ENCODE measurements at regions not wholly inside any gene's neighbourhood (a gene's known extent, or its start where the extent isn't known, plus 50 kb on each side); places are given as distances from the start of the nearest gene placed in this dataset.
A peak's percentile ranks its signal among the peaks of the same experiment; 100 is the strongest.
"Not testable (repeated sequence)": the region's sequence is repeated elsewhere in the genome, so short reads cannot be mapped to it uniquely, and the experiment has no call there.

DNA sequence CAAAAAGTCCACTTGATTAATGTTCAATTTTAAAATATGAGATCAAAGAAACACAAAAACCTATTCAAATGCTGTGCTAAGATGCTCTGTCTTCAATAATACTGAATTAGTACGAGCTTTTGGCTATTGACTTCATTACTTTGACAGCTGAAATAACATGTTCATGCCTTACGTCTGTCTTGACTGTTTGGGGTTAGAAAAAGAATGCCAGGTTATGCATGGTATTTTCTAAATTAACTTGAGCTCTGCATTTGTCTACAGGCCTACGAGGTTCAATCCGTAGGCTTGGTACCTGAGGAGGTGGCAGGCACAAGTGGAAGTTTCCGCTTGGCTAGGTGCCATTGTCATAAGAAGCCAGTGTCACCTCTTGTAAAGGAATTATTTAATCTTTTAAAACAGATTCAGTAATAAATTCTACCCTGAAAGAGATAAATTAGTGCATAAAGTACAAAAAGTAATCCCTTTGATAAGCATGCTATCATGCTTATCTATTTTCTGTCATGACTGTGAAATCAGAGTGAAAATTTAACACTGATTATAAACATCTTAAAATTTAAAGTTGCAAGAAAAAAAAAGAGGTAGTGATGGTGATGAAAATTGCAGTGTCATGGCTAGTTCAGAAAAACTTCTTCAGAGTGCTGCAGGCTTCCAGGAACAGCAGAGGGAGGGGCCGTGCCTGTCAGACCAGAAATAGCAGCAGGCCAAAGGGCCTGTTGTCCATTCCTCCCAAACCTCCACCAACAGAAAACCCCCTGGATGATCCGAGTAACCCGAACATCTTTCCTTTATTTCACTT, 115.7 kb downstream of the ARRDC4 start:
- no peaks in the 10 kb centered on the region for H3K9me3 ChIP-seq
- H3K36me3 ChIP-seq: no peaks in the 10 kb centered on the region
- peak overlapping the region in 2 of 4 donors; percentile 35 to 37 for H3K27ac ChIP-seq
- H3K4me1 ChIP-seq: peaks cover 0 to 11% (median 0%) of the 10 kb centered on the region in 4 donors
- no peaks in the 10 kb centered on the region for H3K27me3 ChIP-seq
- no peak for DNase-seq
- TF ChIP-seq, protein P1, sequence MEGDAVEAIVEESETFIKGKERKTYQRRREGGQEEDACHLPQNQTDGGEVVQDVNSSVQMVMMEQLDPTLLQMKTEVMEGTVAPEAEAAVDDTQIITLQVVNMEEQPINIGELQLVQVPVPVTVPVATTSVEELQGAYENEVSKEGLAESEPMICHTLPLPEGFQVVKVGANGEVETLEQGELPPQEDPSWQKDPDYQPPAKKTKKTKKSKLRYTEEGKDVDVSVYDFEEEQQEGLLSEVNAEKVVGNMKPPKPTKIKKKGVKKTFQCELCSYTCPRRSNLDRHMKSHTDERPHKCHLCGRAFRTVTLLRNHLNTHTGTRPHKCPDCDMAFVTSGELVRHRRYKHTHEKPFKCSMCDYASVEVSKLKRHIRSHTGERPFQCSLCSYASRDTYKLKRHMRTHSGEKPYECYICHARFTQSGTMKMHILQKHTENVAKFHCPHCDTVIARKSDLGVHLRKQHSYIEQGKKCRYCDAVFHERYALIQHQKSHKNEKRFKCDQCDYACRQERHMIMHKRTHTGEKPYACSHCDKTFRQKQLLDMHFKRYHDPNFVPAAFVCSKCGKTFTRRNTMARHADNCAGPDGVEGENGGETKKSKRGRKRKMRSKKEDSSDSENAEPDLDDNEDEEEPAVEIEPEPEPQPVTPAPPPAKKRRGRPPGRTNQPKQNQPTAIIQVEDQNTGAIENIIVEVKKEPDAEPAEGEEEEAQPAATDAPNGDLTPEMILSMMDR (IDR thresholded peaks at IDR 0.05): no peak
- no peak for TF ChIP-seq POLR2A (IDR thresholded peaks at IDR 0.05)
- H3K4me3 ChIP-seq: no peak overlapping the region

DNA sequence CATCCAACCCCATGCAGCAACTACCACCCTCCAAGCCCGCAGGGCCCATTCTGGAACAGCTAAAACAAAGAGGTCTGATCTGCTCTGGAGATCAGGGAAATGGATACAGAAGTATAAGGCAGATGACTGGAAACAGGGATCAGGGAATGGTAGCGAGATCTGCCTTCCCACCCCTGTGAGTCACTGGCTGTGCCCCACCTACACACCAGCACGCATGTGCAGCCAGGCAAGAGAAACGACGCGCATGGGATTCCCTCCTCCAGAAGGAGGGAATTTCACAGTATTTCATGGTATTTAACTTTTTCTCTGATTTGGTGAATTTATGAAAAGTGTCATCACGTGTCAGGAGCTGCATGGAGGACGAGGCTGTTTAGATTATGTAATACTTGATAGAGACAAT, 116.7 kb downstream of the ARRDC4 start:
- Histone ChIP-seq H3K36me3 (no peaks in the 10 kb centered on the region), H3K27me3 (no peaks in the 10 kb centered on the region), H3K4me3 (no peak overlapping the region), H3K4me1 (peaks cover 0 to 11% (median 0%) of the 10 kb centered on the region in 4 donors), H3K27ac (peak overlapping the region in 2 of 4 donors; percentile 35 to 37), H3K9me3 (no peaks in the 10 kb centered on the region)
- no peak for DNase-seq
- no peak for TF ChIP-seq POLR2A (IDR thresholded peaks at IDR 0.05)
- TF ChIP-seq, protein P1 (IDR thresholded peaks at IDR 0.05): no peak

DNA sequence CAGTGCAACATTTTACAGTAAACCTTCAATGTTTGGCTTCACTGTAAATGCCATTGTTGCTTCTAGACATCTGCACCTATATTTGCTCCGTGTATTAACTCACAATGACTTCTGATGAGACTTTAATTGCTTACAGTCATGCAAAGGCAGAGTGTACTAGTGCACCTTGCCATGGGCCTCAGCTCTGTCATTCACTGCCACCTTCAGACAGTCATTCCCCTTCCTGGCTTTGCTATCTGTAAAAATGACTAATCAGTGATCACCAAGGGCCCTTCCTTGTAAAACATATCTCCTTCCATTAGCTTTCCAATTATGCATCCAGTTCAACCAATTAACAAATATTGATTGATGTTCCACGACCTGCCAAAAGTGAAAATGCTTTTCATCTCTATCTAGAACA, 120.3 kb downstream of the ARRDC4 start:
- Histone ChIP-seq H3K4me1 (peaks cover 0 to 11% (median 0%) of the 10 kb centered on the region in 4 donors), H3K9me3 (no peaks in the 10 kb centered on the region), H3K27me3 (no peaks in the 10 kb centered on the region), H3K4me3 (no peak overlapping the region), H3K36me3 (no peaks in the 10 kb centered on the region), H3K27ac (no peak overlapping the region)
- no peak for TF ChIP-seq POLR2A (IDR thresholded peaks at IDR 0.05)
- TF ChIP-seq, protein P1 (IDR thresholded peaks at IDR 0.05): peak in 2 of 6 experiments; percentile 28 to 38
- no peak for DNase-seq

DNA sequence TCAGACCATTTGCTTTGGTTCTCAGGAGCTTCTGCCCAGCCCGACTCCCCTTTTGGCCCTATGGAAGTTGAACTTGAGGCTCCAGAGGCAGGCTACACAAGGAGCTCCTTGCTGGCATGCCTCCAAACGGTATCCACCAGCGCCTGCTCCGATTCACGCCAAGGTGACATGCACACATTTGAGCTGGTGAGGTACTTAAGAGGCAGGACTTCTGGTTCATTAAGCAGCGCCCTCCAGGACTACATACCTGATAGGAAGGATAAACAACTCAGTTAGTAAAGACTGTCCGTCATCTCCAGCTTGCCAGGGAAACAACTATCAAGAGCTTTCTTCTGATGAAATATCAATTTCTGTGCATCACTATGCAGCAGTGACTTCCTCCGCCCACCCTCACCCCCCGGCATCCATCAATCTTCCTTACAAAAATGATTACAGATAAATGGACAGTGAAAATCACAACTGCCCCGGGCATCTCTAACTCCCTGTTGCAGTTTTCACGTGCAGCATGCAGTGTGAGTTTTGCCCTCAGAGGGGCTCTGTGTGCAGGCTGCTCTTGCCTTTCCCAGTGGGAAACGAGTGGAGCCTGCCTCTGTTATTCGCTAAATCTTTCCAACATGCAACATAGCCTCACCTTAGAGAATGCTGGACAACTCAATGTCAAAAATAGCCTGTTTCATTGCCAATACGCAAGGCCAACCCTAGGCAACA, 122.9 kb downstream of the ARRDC4 start:
- no peak overlapping the region for H3K4me3 ChIP-seq
- no peaks in the 10 kb centered on the region for H3K9me3 ChIP-seq
- TF ChIP-seq, protein P1 (IDR thresholded peaks at IDR 0.05): no peak
- no peak for TF ChIP-seq POLR2A (IDR thresholded peaks at IDR 0.05)
- DNase-seq: no peak
- no peaks in the 10 kb centered on the region for H3K4me1 ChIP-seq
- no peaks in the 10 kb centered on the region for H3K27me3 ChIP-seq
- H3K27ac ChIP-seq: no peak overlapping the region
- no peaks in the 10 kb centered on the region for H3K36me3 ChIP-seq

DNA sequence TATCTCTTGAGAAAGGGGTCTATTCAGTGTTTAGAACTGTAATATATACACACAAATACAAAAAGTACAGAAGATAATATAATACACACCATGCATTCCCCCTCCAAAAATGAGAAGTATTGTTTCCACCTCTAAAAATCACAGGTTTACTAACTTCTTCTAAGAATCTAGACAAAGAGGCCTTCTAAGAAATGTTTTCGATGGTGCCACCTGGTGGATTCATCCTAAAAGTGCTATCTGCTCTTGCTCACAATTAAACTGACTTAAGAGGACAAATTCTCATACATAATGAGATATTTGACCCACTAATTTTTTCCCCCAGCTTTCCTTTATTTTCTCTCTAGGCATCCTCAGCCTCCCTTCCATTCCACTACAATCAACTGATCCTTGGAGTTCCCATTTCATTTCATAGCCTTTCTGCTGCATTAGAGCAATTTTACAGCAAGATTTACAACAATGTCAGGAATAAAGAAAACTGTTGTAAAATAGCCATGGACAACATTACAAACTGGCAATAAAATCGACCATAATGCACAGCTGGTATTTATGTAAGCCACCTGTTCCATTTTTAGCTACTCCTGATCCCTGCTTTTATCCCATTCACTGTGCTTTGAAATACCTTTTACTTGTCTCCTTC, 124.6 kb downstream of the ARRDC4 start:
- Histone ChIP-seq H3K36me3 (no peaks in the 10 kb centered on the region), H3K4me1 (no peaks in the 10 kb centered on the region), H3K4me3 (no peak overlapping the region), H3K9me3 (no peaks in the 10 kb centered on the region), H3K27ac (no peak overlapping the region), H3K27me3 (no peaks in the 10 kb centered on the region)
- TF ChIP-seq, protein P1 (IDR thresholded peaks at IDR 0.05): peak in 5 of 6 experiments; percentile 30 to 82 (median 79)
- TF ChIP-seq POLR2A (IDR thresholded peaks at IDR 0.05): no peak
- peak in 1 of 3 donors; percentile 78 for DNase-seq

DNA sequence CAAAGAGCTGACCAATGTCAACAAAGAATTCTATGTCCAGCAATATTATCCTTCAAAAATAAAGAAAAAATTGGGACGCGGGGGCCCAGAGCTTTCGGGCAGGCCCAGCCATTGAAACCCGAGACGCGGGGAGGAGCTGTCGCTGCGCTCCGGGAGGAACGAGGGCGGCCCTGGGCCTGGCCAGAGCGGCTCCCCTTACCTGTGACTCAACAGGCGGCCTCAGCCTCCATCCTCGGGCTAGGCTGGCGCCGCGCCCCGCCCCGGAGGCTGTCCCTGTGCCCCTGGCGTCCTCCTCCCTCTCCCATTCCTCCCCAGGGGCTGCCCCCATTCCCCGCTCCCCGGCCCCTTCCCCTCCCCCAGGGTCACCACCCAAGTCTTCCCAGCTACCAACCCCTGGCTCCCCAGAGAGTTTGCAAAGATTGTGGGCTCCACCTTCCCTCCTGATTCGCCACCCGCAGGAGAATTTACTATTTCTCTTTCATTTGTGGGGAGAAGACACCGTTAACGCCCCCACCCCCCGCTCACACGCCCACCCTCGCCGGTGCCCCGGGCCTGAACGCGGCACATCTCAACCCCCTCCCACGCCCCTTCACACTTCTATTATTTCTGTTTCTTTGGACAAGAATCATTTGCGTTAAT, 127.9 kb downstream of the ARRDC4 start:
- not testable (repeated sequence) for H3K27me3 ChIP-seq, H3K9me3 ChIP-seq, DNase-seq, H3K4me1 ChIP-seq, H3K27ac ChIP-seq, H3K36me3 ChIP-seq, H3K4me3 ChIP-seq

DNA sequence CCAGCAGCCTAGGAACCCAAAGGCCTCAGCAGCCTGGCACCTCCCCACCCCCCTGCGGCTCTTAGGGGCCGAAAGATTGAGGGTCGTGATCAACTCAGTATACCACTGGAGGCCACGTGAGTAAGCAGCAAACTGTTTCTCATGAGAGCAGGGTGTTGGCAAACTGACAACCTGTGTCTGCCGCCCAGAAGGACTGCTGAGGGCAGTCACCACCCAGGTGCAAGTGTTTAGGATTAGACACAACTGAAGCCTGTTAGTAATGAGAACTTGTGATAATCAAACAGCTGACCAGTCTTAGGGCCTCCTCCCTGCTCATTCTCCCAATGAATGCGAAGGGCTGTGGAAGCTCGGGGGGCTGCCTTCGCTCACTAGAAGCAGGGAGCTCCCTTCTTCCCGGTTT, 128.8 kb downstream of the ARRDC4 start:
- not testable (repeated sequence) for H3K27ac ChIP-seq, H3K9me3 ChIP-seq, H3K36me3 ChIP-seq, H3K27me3 ChIP-seq, H3K4me3 ChIP-seq, H3K4me1 ChIP-seq, DNase-seq

DNA sequence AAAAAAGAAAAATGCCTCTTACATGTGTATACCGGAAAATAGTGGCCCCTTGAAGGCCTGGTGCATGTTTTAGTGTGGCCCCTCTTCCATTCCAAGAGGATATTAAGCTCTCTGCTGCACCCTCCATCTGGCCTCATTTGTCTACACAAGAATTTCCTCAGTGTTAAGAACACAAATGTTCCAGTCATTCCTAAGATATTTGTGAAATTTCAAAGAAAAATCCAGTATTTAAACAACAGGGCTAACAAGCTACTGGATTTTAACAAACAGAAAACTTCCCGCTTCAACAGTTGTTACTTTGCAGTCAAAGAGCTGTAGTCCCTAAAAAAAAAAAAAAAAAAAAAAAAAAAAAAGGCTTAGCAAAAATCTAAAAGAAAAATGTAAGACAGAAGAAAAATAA, 137.5 kb downstream of the ARRDC4 start:
- not testable (repeated sequence) for H3K36me3 ChIP-seq, H3K4me1 ChIP-seq, H3K9me3 ChIP-seq, H3K27me3 ChIP-seq, DNase-seq, H3K4me3 ChIP-seq, H3K27ac ChIP-seq
